ENCODE measurements at regions not wholly inside any gene's neighbourhood (a gene's known extent, or its start where the extent isn't known, plus 50 kb on each side); places are given as distances from the start of the nearest gene placed in this dataset.

- intact Hi-C loops (cut with DNase I) = no loop called here
Observed at GRCh38 chr6:71072508-71072907, 115.6 kb upstream of the B3GAT2 start.

GRCh38 chr6:71077655-71078054, 120.8 kb upstream of the B3GAT2 start:
- Histone ChIP-seq H3K27me3 (no peaks in the 10 kb centered on the region), H3K4me1 (peaks cover 5% of the 10 kb centered on the region), H3K36me3 (replicated peaks in 1 of 2; ENCODE audit: insufficient read depth in 1 of 2, low read depth in 2 of 2) (no peaks in the 10 kb centered on the region), H3K27ac (no peak overlapping the region), H3K4me3 (no peak overlapping the region), H3K9me3 (no peaks in the 10 kb centered on the region)
- no peak for ATAC-seq
- DNase-seq = no peak
- whole genome bisulfite sequencing, 2 donors = 83% methylated on average over 2 of the region's 2 CpGs
- TF ChIP-seq CTCF (IDR thresholded peaks at IDR 0.05) (no peak), POLR2A (IDR thresholded peaks at IDR 0.05) (no peak)
- intact Hi-C loops (cut with DNase I) = no loop called here

More at GRCh38 chr6:71072508-71072907, 115.6 kb upstream of the B3GAT2 start:
- H3K27ac ChIP-seq = no peak overlapping the region
- H3K4me1 ChIP-seq = no peaks in the 10 kb centered on the region
- H3K9me3 ChIP-seq = no peaks in the 10 kb centered on the region
- DNase-seq (no peak), ATAC-seq (no peak)
- WGBS, 2 donors = 56 to 63% methylated on average over 3 of the region's 3 CpGs
- H3K36me3 ChIP-seq (replicated peaks in 1 of 2; ENCODE audit: insufficient read depth in 1 of 2, low read depth in 2 of 2) = no peaks in the 10 kb centered on the region
- no peaks in the 10 kb centered on the region for H3K27me3 ChIP-seq
- TF ChIP-seq CTCF (IDR thresholded peaks at IDR 0.05) (no peak), POLR2A (IDR thresholded peaks at IDR 0.05) (no peak)
- no peak overlapping the region for H3K4me3 ChIP-seq

- intact Hi-C loops (cut with DNase I) = no loop called here
- TF ChIP-seq CTCF (IDR thresholded peaks at IDR 0.05) (no peak), POLR2A (IDR thresholded peaks at IDR 0.05) (no peak)
- Histone ChIP-seq H3K9me3 (no peaks in the 10 kb centered on the region), H3K4me3 (no peak overlapping the region), H3K4me1 (peaks cover 5% of the 10 kb centered on the region), H3K27ac (no peak overlapping the region), H3K27me3 (no peaks in the 10 kb centered on the region), H3K36me3 (replicated peaks in 1 of 2; ENCODE audit: insufficient read depth in 1 of 2, low read depth in 2 of 2) (no peaks in the 10 kb centered on the region)
- ATAC-seq (no peak), DNase-seq (no peak)
- 96 to 98% methylated on average over 1 of the region's 1 CpG for WGBS, 2 donors
Observed at GRCh38 chr6:71079677-71080076, 122.8 kb upstream of the B3GAT2 start.

GRCh38 chr6:71080133-71080532, 123.3 kb upstream of the B3GAT2 start:
- DNase-seq = no peak
- Histone ChIP-seq H3K4me3 (no peak overlapping the region), H3K4me1 (peaks cover 5% of the 10 kb centered on the region), H3K27ac (no peak overlapping the region), H3K9me3 (no peaks in the 10 kb centered on the region), H3K27me3 (no peaks in the 10 kb centered on the region), H3K36me3 (replicated peaks in 1 of 2; ENCODE audit: insufficient read depth in 1 of 2, low read depth in 2 of 2) (no peaks in the 10 kb centered on the region)
- WGBS, 2 donors = 84 to 87% methylated on average over 2 of the region's 2 CpGs
- intact Hi-C loops (cut with DNase I) = no loop called here
- ATAC-seq = no peak
- no peak for TF ChIP-seq CTCF (IDR thresholded peaks at IDR 0.05)
- no peak for TF ChIP-seq POLR2A (IDR thresholded peaks at IDR 0.05)

GRCh38 chr6:71080826-71081225, 124.0 kb upstream of the B3GAT2 start:
- H3K27ac ChIP-seq = no peak overlapping the region
- no peak for ATAC-seq
- H3K9me3 ChIP-seq = no peaks in the 10 kb centered on the region
- no peak overlapping the region for H3K4me3 ChIP-seq
- TF ChIP-seq POLR2A (IDR thresholded peaks at IDR 0.05) (no peak), CTCF (IDR thresholded peaks at IDR 0.05) (no peak)
- no peaks in the 10 kb centered on the region for H3K36me3 ChIP-seq (replicated peaks in 1 of 2; ENCODE audit: insufficient read depth in 1 of 2, low read depth in 2 of 2)
- peaks cover 5% of the 10 kb centered on the region for H3K4me1 ChIP-seq
- no peak for DNase-seq
- no peaks in the 10 kb centered on the region for H3K27me3 ChIP-seq
- WGBS, 2 donors = 62 to 67% methylated on average over 4 of the region's 4 CpGs
- intact Hi-C loops (cut with DNase I) = no loop called here

All from body of pancreas (tissue), 4 donors.